SK-N-SH treated with all-trans-retinoic acid at 6 μM for 48 hours (cell line): ENCODE measurements at regions not wholly inside any gene's neighbourhood (a gene's known extent, or its start where the extent isn't known, plus 50 kb on each side); places are given as distances from the start of the nearest gene placed in this dataset.

ENCODE experiments used
- ATAC-seq: fragments of 200-7000 bp; cut with Tn5 transposase; 3 replicates; pipeline ENCODE4 v1.9.1; 2020; ENCODE audit warnings: mild to moderate bottlenecking, moderate library complexity
- ARNTL ChIP-seq: fragments of 450-650 bp; formaldehyde crosslinking; IDR thresholded peaks from 2 replicates; pipeline ENCODE4 v1.5.0; 2020; ENCODE audit warnings: low read depth, mild to moderate bottlenecking, moderate library complexity, borderline replicate concordance
- CSDC2 ChIP-seq: fragments of 250-450 bp; sonication (Bioruptor Pico); IDR thresholded peaks from 2 replicates; pipeline ENCODE4 v1.5.0; 2020; ENCODE audit warnings: mild to moderate bottlenecking, moderate library complexity
- GLIS3 ChIP-seq: fragments of 250-450 bp; sonication (Bioruptor Pico); IDR thresholded peaks from 2 replicates; pipeline ENCODE4 v1.5.0; 2020; ENCODE audit warnings: mild to moderate bottlenecking, moderate library complexity
- ISL1 ChIP-seq: fragments of 250-450 bp; sonication (Bioruptor Pico); IDR thresholded peaks from 2 replicates; pipeline ENCODE4 v2.1.2; 2022; ENCODE audit warnings: mild to moderate bottlenecking, moderate library complexity
- OSR1 ChIP-seq: fragments of 250-450 bp; sonication (Bioruptor Pico); IDR thresholded peaks from 2 replicates; pipeline ENCODE4 v1.8.0; 2022; ENCODE audit warnings: moderate library complexity, mild to moderate bottlenecking, inconsistent platforms
- PATZ1 ChIP-seq: fragments of 250-450 bp; sonication (Bioruptor Pico); IDR thresholded peaks from 2 replicates; pipeline ENCODE4 v1.8.0; 2020; ENCODE audit warnings: mild to moderate bottlenecking, moderate library complexity, borderline replicate concordance
- PPARA ChIP-seq: fragments of 250-450 bp; sonication (Bioruptor Pico); IDR thresholded peaks from 2 replicates; pipeline ENCODE4 v1.5.0; 2020; ENCODE audit warnings: mild to moderate bottlenecking, borderline replicate concordance
- RARB ChIP-seq: fragments of 250-450 bp; sonication (Bioruptor Pico); IDR thresholded peaks from 2 replicates; pipeline ENCODE4 v1.8.0; 2021; ENCODE audit warnings: mild to moderate bottlenecking, moderate library complexity
- SNAI2 ChIP-seq: fragments of 250-450 bp; sonication (Bioruptor Pico); IDR thresholded peaks from 2 replicates; pipeline ENCODE4 v1.5.0; 2020; ENCODE audit warnings: mild to moderate bottlenecking, moderate library complexity
- TOX ChIP-seq: fragments of 250-450 bp; sonication (Bioruptor Pico); IDR thresholded peaks from 2 replicates; pipeline ENCODE4 v1.8.0; 2021; ENCODE audit warnings: mild to moderate bottlenecking, moderate library complexity, borderline replicate concordance
- ZC3H10 ChIP-seq: fragments of 250-450 bp; sonication (Bioruptor Pico); IDR thresholded peaks from 2 replicates; pipeline ENCODE4 v1.5.1; 2021; ENCODE audit warnings: mild to moderate bottlenecking, moderate library complexity
- ZFP3 ChIP-seq: fragments of 250-450 bp; sonication (Bioruptor Pico); IDR thresholded peaks from 2 replicates; pipeline ENCODE4 v1.5.0; 2020; ENCODE audit warnings: mild to moderate bottlenecking, moderate library complexity
- ZFP30 ChIP-seq: fragments of 450-650 bp; formaldehyde crosslinking; IDR thresholded peaks from 2 replicates; pipeline ENCODE4 v1.5.0; 2022; ENCODE audit warnings: mild to moderate bottlenecking, moderate library complexity
- ZNF565 ChIP-seq: fragments of 450-650 bp; formaldehyde crosslinking; conservative IDR thresholded peaks from 2 replicates; pipeline ENCODE4 v1.5.0; 2020; ENCODE audit warnings: low read depth, mild to moderate bottlenecking, moderate library complexity
- ZNF70 ChIP-seq: fragments of 450-650 bp; formaldehyde crosslinking; IDR thresholded peaks from 2 replicates; pipeline ENCODE4 v1.5.0; 2020; ENCODE audit warnings: mild to moderate bottlenecking, moderate library complexity
- ZNF8 ChIP-seq: fragments of 450-650 bp; formaldehyde crosslinking; IDR thresholded peaks from 2 replicates; pipeline ENCODE4 v1.5.0; 2020; ENCODE audit warnings: mild to moderate bottlenecking, moderate library complexity
- TF ChIP-seq, protein P1 (sequence below): fragments of 250-450 bp; sonication (Bioruptor Pico); IDR thresholded peaks from 2 replicates; pipeline ENCODE4 v1.5.1; 2021; ENCODE audit warnings: mild to moderate bottlenecking, moderate library complexity
- TF ChIP-seq, protein P2 (sequence below): fragments of 250-450 bp; sonication (Bioruptor Pico); IDR thresholded peaks from 2 replicates; pipeline ENCODE4 v1.5.0; 2020; ENCODE audit warnings: mild to moderate bottlenecking, moderate library complexity
- TF ChIP-seq, protein P3 (sequence below): fragments of 250-450 bp; sonication (Bioruptor Pico); IDR thresholded peaks from 2 replicates; pipeline ENCODE4 v1.5.1; 2020; ENCODE audit warnings: low read depth, mild to moderate bottlenecking, moderate library complexity
- TF ChIP-seq, protein P4 (sequence below): fragments of 250-450 bp; sonication (Bioruptor Pico); IDR thresholded peaks from 2 replicates; pipeline ENCODE4 v1.8.0; 2021; ENCODE audit warnings: low read depth, mild to moderate bottlenecking, moderate library complexity, borderline replicate concordance

- TF ChIP-seq ZFP30 (CRISPR knock-in tag) (no peak), ARNTL (CRISPR knock-in tag) (no peak), ZNF70 (CRISPR knock-in tag) (no peak), GLIS3 (no peak), SNAI2 (CRISPR knock-in tag) (no peak), PATZ1 (CRISPR knock-in tag) (no peak), ZNF8 (no peak)
- TF ChIP-seq, protein P1, sequence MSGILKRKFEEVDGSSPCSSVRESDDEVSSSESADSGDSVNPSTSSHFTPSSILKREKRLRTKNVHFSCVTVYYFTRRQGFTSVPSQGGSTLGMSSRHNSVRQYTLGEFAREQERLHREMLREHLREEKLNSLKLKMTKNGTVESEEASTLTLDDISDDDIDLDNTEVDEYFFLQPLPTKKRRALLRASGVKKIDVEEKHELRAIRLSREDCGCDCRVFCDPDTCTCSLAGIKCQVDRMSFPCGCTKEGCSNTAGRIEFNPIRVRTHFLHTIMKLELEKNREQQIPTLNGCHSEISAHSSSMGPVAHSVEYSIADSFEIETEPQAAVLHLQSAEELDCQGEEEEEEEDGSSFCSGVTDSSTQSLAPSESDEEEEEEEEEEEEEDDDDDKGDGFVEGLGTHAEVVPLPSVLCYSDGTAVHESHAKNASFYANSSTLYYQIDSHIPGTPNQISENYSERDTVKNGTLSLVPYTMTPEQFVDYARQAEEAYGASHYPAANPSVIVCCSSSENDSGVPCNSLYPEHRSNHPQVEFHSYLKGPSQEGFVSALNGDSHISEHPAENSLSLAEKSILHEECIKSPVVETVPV = no peak
- TF ChIP-seq, all 23 proteins: peak for 0
- no peak for ATAC-seq
These were observed 409.6 kb downstream of the GADD45G start for GRCh38 chr9:90014421-90014820.

GRCh38 chr9:90016272-90016671, 411.5 kb downstream of the GADD45G start:
- TF ChIP-seq ZFP30 (CRISPR knock-in tag) = no peak
- TF ChIP-seq ZNF70 (CRISPR knock-in tag) = no peak
- TF ChIP-seq, protein P2, sequence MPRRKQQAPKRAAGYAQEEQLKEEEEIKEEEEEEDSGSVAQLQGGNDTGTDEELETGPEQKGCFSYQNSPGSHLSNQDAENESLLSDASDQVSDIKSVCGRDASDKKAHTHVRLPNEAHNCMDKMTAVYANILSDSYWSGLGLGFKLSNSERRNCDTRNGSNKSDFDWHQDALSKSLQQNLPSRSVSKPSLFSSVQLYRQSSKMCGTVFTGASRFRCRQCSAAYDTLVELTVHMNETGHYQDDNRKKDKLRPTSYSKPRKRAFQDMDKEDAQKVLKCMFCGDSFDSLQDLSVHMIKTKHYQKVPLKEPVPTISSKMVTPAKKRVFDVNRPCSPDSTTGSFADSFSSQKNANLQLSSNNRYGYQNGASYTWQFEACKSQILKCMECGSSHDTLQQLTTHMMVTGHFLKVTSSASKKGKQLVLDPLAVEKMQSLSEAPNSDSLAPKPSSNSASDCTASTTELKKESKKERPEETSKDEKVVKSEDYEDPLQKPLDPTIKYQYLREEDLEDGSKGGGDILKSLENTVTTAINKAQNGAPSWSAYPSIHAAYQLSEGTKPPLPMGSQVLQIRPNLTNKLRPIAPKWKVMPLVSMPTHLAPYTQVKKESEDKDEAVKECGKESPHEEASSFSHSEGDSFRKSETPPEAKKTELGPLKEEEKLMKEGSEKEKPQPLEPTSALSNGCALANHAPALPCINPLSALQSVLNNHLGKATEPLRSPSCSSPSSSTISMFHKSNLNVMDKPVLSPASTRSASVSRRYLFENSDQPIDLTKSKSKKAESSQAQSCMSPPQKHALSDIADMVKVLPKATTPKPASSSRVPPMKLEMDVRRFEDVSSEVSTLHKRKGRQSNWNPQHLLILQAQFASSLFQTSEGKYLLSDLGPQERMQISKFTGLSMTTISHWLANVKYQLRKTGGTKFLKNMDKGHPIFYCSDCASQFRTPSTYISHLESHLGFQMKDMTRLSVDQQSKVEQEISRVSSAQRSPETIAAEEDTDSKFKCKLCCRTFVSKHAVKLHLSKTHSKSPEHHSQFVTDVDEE = no peak
- no peak for TF ChIP-seq ZNF565 (CRISPR knock-in tag)
- TF ChIP-seq PPARA (CRISPR knock-in tag) = no peak
- no peak for TF ChIP-seq PATZ1 (CRISPR knock-in tag)
- TF ChIP-seq CSDC2 (CRISPR knock-in tag) = no peak
- TF ChIP-seq, protein P3, sequence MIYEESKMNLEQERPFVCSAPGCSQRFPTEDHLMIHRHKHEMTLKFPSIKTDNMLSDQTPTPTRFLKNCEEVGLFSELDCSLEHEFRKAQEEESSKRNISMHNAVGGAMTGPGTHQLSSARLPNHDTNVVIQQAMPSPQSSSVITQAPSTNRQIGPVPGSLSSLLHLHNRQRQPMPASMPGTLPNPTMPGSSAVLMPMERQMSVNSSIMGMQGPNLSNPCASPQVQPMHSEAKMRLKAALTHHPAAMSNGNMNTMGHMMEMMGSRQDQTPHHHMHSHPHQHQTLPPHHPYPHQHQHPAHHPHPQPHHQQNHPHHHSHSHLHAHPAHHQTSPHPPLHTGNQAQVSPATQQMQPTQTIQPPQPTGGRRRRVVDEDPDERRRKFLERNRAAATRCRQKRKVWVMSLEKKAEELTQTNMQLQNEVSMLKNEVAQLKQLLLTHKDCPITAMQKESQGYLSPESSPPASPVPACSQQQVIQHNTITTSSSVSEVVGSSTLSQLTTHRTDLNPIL (CRISPR knock-in tag) = no peak
- no peak for ATAC-seq

GRCh38 chr9:90017679-90018078, 412.9 kb downstream of the GADD45G start:
- ATAC-seq = no peak
- no peak for TF ChIP-seq PATZ1 (CRISPR knock-in tag)
- TF ChIP-seq, protein P4, sequence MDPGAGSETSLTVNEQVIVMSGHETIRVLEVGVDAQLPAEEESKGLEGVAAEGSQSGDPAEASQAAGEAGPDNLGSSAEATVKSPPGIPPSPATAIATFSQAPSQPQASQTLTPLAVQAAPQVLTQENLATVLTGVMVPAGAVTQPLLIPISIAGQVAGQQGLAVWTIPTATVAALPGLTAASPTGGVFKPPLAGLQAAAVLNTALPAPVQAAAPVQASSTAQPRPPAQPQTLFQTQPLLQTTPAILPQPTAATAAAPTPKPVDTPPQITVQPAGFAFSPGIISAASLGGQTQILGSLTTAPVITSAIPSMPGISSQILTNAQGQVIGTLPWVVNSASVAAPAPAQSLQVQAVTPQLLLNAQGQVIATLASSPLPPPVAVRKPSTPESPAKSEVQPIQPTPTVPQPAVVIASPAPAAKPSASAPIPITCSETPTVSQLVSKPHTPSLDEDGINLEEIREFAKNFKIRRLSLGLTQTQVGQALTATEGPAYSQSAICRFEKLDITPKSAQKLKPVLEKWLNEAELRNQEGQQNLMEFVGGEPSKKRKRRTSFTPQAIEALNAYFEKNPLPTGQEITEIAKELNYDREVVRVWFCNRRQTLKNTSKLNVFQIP (CRISPR knock-in tag) = no peak
- no peak for TF ChIP-seq ARNTL (CRISPR knock-in tag)
- no peak for TF ChIP-seq ZNF8
- TF ChIP-seq ZFP3 = no peak
- TF ChIP-seq ZC3H10 (CRISPR knock-in tag) = no peak
- TF ChIP-seq TOX (CRISPR knock-in tag) = no peak
- no peak for TF ChIP-seq ISL1 (CRISPR knock-in tag)
- TF ChIP-seq, protein P2 = no peak
- TF ChIP-seq PPARA (CRISPR knock-in tag) = no peak
- no peak for TF ChIP-seq RARB (CRISPR knock-in tag)
- no peak for TF ChIP-seq SNAI2 (CRISPR knock-in tag)
- TF ChIP-seq GLIS3 = no peak
- no peak for TF ChIP-seq ZFP30 (CRISPR knock-in tag)
- no peak for TF ChIP-seq OSR1
- TF ChIP-seq ZNF565 (CRISPR knock-in tag) = no peak
